A549 (cell line): ENCODE measurements at regions not wholly inside any gene's neighbourhood (a gene's known extent, or its start where the extent isn't known, plus 50 kb on each side); places are given as distances from the start of the nearest gene placed in this dataset.
A peak's percentile ranks its signal among the peaks of the same experiment; 100 is the strongest.

ENCODE experiments used
- ATAC-seq, 2 experiments: fragments of 200-7000 bp in 1 of 2; fragments of >200 bp in 1 of 2; cut with Nextera tagmentation in 1 of 2; cut with Tn5 transposase in 1 of 2; 3 replicates each; pipeline versions ENCODE4 v1.8.0 to v1.9.1; 2018 to 2020; ENCODE audit warnings: mild to moderate bottlenecking in 1 of 2, moderate library complexity in 1 of 2
- CTCF ChIA-PET: fragments of 300-600 bp; sonication (Branson Sonifier 250); formaldehyde crosslinking; extraction: SDS; loops from one replicate; lab custom pipeline; 2021; ENCODE audit warnings: antibody characterized with exemption, inconsistent platforms; lab: Yijun Ruan, JAX
- POLR2A ChIA-PET: fragments of 350-600 bp; formaldehyde crosslinking; extraction: SDS; loops from one replicate; lab custom pipeline; 2021; ENCODE audit warnings: antibody characterized with exemption, inconsistent platforms; lab: Yijun Ruan, JAX
- DNase-seq, 2 experiments: peaks; one replicate each; pipeline versions ENCODE4 v3.0.0 to v3.0.0-alpha.2; 2011 to 2016; ENCODE audit warnings: low read depth in 1 of 2, low spot score in 1 of 2
- FAIRE-seq: peaks from 2 replicates; lab custom pipeline; 2011; peaks lifted over from hg19 to GRCh38; lab: Jason Lieb, UNC
- H3K27ac ChIP-seq, 2 experiments: fragments of >200 bp; sonication (Bioruptor Twin); formaldehyde crosslinking; 3 replicates each; pipeline ENCODE4 v1.5.1; 2016 to 2017
- H3K4me1 ChIP-seq: fragments of >200 bp; sonication (Bioruptor Twin); formaldehyde crosslinking; 3 replicates; pipeline ENCODE4 v1.6.1; 2016
- H3K4me2 ChIP-seq: fragments of >200 bp; sonication (Bioruptor Twin); formaldehyde crosslinking; 3 replicates; pipeline ENCODE4 v1.6.1; 2016
- H3K4me3 ChIP-seq: fragments of >200 bp; sonication (Bioruptor Twin); formaldehyde crosslinking; 3 replicates; pipeline ENCODE4 v1.5.1; 2016
- H3K9me3 ChIP-seq: fragments of >200 bp; sonication (Bioruptor Twin); formaldehyde crosslinking; 3 replicates; pipeline ENCODE4 v1.6.1; 2016
- BHLHE40 ChIP-seq: IDR thresholded peaks from 2 replicates; pipeline ENCODE4 v1.6.1; 2012; ENCODE audit warnings: low read depth, low read length, inconsistent platforms
- CBX2 ChIP-seq: fragments of 200-600 bp; sonication (generic); IDR thresholded peaks from 2 replicates; pipeline ENCODE4 v1.6.1; 2016; ENCODE audit warnings: low read depth, mild to moderate bottlenecking, borderline replicate concordance
- CEBPB ChIP-seq, 2 experiments: fragments of >200 bp in 1 of 2; sonication (Bioruptor Twin) in 1 of 2; formaldehyde crosslinking in 1 of 2; IDR thresholded peaks; 2 replicates each; pipeline ENCODE4 v1.6.1; 2012 to 2016
- CHD2 ChIP-seq: fragments of 150-350 bp; IDR thresholded peaks from 2 replicates; pipeline ENCODE4 v1.6.1; 2014; ENCODE audit warnings: low read length; ENCODE audit not compliant: partially characterized antibody
- CHD4 ChIP-seq: fragments of 200-600 bp; sonication (generic); IDR thresholded peaks from 2 replicates; pipeline ENCODE4 v1.6.1; 2016; ENCODE audit warnings: antibody characterized with exemption, mild to moderate bottlenecking, borderline replicate concordance
- EHF ChIP-seq: fragments of 250-450 bp; sonication (Bioruptor Pico); IDR thresholded peaks from 2 replicates; pipeline ENCODE4 v1.5.0; 2020; ENCODE audit warnings: mild to moderate bottlenecking
- EHMT2 ChIP-seq: fragments of 200-600 bp; sonication (generic); IDR thresholded peaks from 2 replicates; pipeline ENCODE4 v1.6.1; 2016; ENCODE audit warnings: antibody characterized with exemption, low read depth, mild to moderate bottlenecking, moderate library complexity
- EP300 ChIP-seq, 2 experiments: fragments of >200 bp; sonication (Bioruptor Twin); formaldehyde crosslinking; IDR thresholded peaks; 2 replicates in 1 of 2; 3 replicates in 1 of 2; pipeline ENCODE4 v1.6.1; 2016 to 2017
- FOSB ChIP-seq: fragments of 250-450 bp; sonication (Bioruptor Pico); IDR thresholded peaks from 2 replicates; pipeline ENCODE4 v1.5.0; 2020; ENCODE audit warnings: mild to moderate bottlenecking, moderate library complexity
- FOSL2 ChIP-seq, 2 experiments: fragments of 450-650 bp in 1 of 2; fragments of >200 bp in 1 of 2; sonication (Bioruptor Twin) in 1 of 2; formaldehyde crosslinking; IDR thresholded peaks; 2 replicates each; pipeline versions ENCODE4 v1.5.0 to v1.6.1; 2016 to 2020; ENCODE audit warnings: mild to moderate bottlenecking in 1 of 2, moderate library complexity in 1 of 2
- JUN ChIP-seq, 2 experiments: fragments of >200 bp; sonication (Bioruptor Twin); formaldehyde crosslinking; IDR thresholded peaks; 2 replicates in 1 of 2; 3 replicates in 1 of 2; pipeline ENCODE4 v1.6.1; 2016 to 2017
- JUNB ChIP-seq: fragments of >200 bp; sonication (Bioruptor Twin); formaldehyde crosslinking; IDR thresholded peaks from 2 replicates; pipeline ENCODE4 v1.6.1; 2016
- MYC ChIP-seq: IDR thresholded peaks from 2 replicates; pipeline ENCODE4 v1.6.1; 2012; ENCODE audit warnings: mild to moderate bottlenecking, inconsistent platforms, low read length, improper control_type of control experiment, borderline replicate concordance
- NFE2L2 ChIP-seq: fragments of 150-350 bp; conservative IDR thresholded peaks from 2 replicates; pipeline ENCODE4 v1.6.1; 2014; ENCODE audit warnings: low read length
- PHF8 ChIP-seq: fragments of 200-600 bp; sonication (generic); IDR thresholded peaks from 2 replicates; pipeline ENCODE4 v1.6.1; 2016; ENCODE audit warnings: low read depth, mild to moderate bottlenecking, antibody characterized with exemption, moderate library complexity, borderline replicate concordance
- POLR2AphosphoS2 ChIP-seq: conservative IDR thresholded peaks from 2 replicates; pipeline ENCODE4 v1.6.1; 2012; ENCODE audit warnings: low read length, improper control_type of control experiment, inconsistent platforms
- RAD21 ChIP-seq, 2 experiments: fragments of >200 bp in 1 of 2; sonication (Bioruptor Twin) in 1 of 2; formaldehyde crosslinking in 1 of 2; IDR thresholded peaks in 1 of 2; conservative IDR thresholded peaks in 1 of 2; 2 replicates in 1 of 2; 3 replicates in 1 of 2; pipeline ENCODE4 v1.6.1; 2012 to 2018; ENCODE audit warnings: inconsistent platforms in 1 of 2
- RCOR1 ChIP-seq: fragments of 150-350 bp; IDR thresholded peaks from 2 replicates; pipeline ENCODE4 v1.6.1; 2014; ENCODE audit warnings: antibody characterized with exemption, low read length, low read depth
- RNF2 ChIP-seq: fragments of 200-600 bp; sonication (generic); IDR thresholded peaks from 2 replicates; pipeline ENCODE4 v1.6.1; 2016; ENCODE audit warnings: low read depth, mild to moderate bottlenecking, antibody characterized with exemption, moderate library complexity, borderline replicate concordance
- SMC3 ChIP-seq: fragments of >200 bp; sonication (Bioruptor Twin); formaldehyde crosslinking; IDR thresholded peaks from 3 replicates; pipeline ENCODE4 v1.6.1; 2018; ENCODE audit warnings: inconsistent platforms
- ZFP36 ChIP-seq: fragments of 450-650 bp; IDR thresholded peaks from 2 replicates; pipeline ENCODE4 v1.6.1; 2014; ENCODE audit warnings: borderline replicate concordance; ENCODE audit not compliant: partially characterized antibody
- WGBS: methylation state at CpG from one replicate; pipeline ENCODE4 v1.1.6; 2017; ENCODE audit errors: missing lambda C conversion rate; 5-methylcytosine and 5-hydroxymethylcytosine counted together
- TF ChIP-seq, protein P1 (sequence below): fragments of >200 bp; sonication (Bioruptor Twin); formaldehyde crosslinking; IDR thresholded peaks from 3 replicates; pipeline ENCODE4 v1.5.1; 2016
- TF ChIP-seq, protein P2 (sequence below): fragments of >200 bp; sonication (Bioruptor Twin); formaldehyde crosslinking; IDR thresholded peaks from 2 replicates; pipeline ENCODE4 v1.6.1; 2016
- TF ChIP-seq, protein P3 (sequence below): fragments of 250-450 bp; sonication (Bioruptor Pico); IDR thresholded peaks from 2 replicates; pipeline ENCODE4 v1.5.0; 2021; ENCODE audit warnings: mild to moderate bottlenecking, moderate library complexity, borderline replicate concordance

DNA sequence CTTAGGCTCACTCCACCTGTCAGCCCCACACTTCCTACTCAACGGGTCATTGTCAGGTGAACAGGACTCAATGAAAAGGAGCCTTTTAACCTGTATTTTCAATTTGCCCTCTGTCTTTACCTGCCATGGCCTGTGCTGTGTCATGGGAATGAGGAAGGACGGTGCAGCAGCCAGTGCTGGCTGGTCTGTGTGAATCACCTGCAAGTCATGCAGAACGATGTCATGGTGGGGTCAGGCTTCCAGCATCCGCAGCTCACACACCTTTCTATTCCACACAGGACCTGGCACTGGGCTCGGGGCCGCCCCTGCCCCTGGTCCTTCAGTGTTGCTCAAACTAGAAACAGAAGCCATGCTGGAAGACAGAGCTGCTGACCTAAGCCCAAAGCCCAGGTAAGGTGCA lies 188.7 kb upstream of the GMDS start:
- FAIRE-seq = no peak
- WGBS = 40% methylated on average over 2 of the region's 6 CpGs
- Histone ChIP-seq H3K9me3 (no peaks in the 10 kb centered on the region), H3K4me3 (no peak overlapping the region), H3K4me2 (no peak overlapping the region), H3K4me1 (peaks cover 15% of the 10 kb centered on the region), H3K27ac (no peak overlapping the region)
- ChIA-PET POLR2A (interaction anchor here (0.6 kb wide), 1 partner anchor 824 kb away, joined by 4 read pairs; no protein-coding TSS in a partner anchor), CTCF (interaction anchor here (0.6 to 3.4 kb wide), 2 partner anchors 14 to 225 kb away, joined by 3 to 15 read pairs; no protein-coding TSS in a partner anchor)
- DNase-seq = no peak
- ATAC-seq = no peak
- TF ChIP-seq, protein P1, sequence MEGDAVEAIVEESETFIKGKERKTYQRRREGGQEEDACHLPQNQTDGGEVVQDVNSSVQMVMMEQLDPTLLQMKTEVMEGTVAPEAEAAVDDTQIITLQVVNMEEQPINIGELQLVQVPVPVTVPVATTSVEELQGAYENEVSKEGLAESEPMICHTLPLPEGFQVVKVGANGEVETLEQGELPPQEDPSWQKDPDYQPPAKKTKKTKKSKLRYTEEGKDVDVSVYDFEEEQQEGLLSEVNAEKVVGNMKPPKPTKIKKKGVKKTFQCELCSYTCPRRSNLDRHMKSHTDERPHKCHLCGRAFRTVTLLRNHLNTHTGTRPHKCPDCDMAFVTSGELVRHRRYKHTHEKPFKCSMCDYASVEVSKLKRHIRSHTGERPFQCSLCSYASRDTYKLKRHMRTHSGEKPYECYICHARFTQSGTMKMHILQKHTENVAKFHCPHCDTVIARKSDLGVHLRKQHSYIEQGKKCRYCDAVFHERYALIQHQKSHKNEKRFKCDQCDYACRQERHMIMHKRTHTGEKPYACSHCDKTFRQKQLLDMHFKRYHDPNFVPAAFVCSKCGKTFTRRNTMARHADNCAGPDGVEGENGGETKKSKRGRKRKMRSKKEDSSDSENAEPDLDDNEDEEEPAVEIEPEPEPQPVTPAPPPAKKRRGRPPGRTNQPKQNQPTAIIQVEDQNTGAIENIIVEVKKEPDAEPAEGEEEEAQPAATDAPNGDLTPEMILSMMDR = no peak
- TF ChIP-seq EHMT2 (no peak), MYC (no peak), RAD21 (conservative IDR thresholded peaks at IDR 0.05 in 1 of 2, IDR thresholded peaks at IDR 0.05 in 1 of 2) (no peak), CHD2 (no peak), BHLHE40 (no peak), ZFP36 (no peak), CEBPB (IDR thresholded peaks at IDR 0.05) (no peak), JUN (IDR thresholded peaks at IDR 0.05) (no peak), POLR2AphosphoS2 (no peak)
- TF ChIP-seq, protein P2, sequence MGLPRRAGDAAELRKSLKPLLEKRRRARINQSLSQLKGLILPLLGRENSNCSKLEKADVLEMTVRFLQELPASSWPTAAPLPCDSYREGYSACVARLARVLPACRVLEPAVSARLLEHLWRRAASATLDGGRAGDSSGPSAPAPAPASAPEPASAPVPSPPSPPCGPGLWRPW = no peak
- TF ChIP-seq, all 56 proteins: peak for 0

DNA sequence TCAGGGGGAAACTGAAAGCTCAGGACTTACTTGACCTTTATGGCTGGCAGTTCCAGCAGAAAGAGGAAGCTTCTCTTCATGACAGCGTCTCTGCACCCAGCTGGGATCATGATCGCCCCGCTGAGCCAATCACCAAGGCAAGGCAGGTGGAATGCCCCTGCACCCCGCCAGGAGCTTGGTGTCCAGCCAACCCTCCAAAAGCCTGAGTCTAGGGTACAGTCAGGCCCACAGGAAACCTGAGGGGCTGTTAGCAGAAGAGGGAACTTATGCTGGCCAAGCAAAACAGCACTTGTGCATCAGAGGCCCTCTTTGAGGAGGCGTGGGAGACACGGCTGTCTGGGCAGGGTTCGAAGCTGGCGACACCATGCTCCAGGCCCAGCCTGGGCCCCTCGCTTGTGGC lies 188.3 kb upstream of the GMDS start:
- peaks cover 15% of the 10 kb centered on the region for H3K4me1 ChIP-seq
- WGBS = 80% methylated on average over 1 of the region's 9 CpGs
- no peaks in the 10 kb centered on the region for H3K9me3 ChIP-seq
- ATAC-seq (no peak), FAIRE-seq (no peak), DNase-seq (no peak)
- H3K4me2 ChIP-seq = no peak overlapping the region
- TF ChIP-seq, protein P3, sequence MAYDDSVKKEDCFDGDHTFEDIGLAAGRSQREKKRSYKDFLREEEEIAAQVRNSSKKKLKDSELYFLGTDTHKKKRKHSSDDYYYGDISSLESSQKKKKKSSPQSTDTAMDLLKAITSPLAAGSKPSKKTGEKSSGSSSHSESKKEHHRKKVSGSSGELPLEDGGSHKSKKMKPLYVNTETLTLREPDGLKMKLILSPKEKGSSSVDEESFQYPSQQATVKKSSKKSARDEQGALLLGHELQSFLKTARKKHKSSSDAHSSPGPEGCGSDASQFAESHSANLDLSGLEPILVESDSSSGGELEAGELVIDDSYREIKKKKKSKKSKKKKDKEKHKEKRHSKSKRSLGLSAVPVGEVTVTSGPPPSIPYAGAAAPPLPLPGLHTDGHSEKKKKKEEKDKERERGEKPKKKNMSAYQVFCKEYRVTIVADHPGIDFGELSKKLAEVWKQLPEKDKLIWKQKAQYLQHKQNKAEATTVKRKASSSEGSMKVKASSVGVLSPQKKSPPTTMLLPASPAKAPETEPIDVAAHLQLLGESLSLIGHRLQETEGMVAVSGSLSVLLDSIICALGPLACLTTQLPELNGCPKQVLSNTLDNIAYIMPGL (CRISPR knock-in tag) = no peak
- TF ChIP-seq RNF2 = no peak
- POLR2A ChIA-PET = no interaction called here
- H3K27ac ChIP-seq = no peak overlapping the region
- no peak overlapping the region for H3K4me3 ChIP-seq
- CTCF ChIA-PET = interaction anchor here (3.4 kb wide), 1 partner anchor 15 kb away, joined by 15 read pairs; no protein-coding TSS in a partner anchor

DNA sequence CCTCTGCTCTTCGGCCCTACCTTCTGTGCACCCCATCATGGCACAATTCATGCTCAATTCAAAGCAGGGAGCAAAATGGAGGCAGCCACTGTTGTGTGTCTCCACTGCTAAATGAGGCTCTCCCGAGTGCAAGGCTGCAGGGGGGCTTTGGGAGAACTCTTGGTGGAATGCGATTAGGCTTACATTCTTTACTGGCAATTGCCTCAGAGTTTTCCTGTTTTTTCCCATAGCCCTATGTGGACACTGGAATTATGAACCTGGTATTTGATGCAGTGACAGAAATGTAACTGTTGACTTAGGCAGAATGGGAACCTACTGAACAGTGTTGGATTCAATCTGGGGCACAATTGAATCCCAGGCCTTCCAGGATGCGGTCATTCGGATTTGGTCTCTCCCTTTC lies 187.9 kb upstream of the GMDS start:
- CTCF ChIA-PET = interaction anchor here (3.4 kb wide), 1 partner anchor 15 kb away, joined by 15 read pairs; no protein-coding TSS in a partner anchor
- Histone ChIP-seq H3K4me3 (no peak overlapping the region), H3K4me2 (no peak overlapping the region), H3K27ac (no peak overlapping the region), H3K9me3 (no peaks in the 10 kb centered on the region), H3K4me1 (peaks cover 15% of the 10 kb centered on the region)
- WGBS = 89% methylated on average over 5 of the region's 5 CpGs
- FAIRE-seq (no peak), ATAC-seq (no peak), DNase-seq (no peak)
- POLR2A ChIA-PET = no interaction called here
- TF ChIP-seq PHF8 = no peak

DNA sequence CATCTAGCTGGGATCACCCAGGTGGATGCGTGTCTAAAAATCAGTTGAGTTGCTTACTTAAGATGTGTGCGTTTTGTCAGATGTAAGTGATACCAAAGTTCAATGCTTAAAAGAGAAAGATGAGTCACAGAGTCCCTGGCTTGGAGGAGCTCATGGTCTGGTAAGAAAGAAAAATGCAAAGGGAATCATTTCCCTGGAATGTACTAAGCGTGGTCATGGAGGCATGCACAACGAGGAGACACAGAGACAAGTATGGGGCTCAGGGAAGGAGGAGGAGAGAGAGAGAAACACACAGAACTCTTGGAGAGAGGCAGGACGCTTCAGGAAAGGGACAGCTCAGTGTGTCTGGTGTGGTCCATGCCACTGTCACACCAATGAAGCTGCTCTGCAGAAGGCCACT lies 186.9 kb upstream of the GMDS start:
- H3K27ac ChIP-seq = peak overlapping the region; percentile 13 to 63; a peak in 3 of 6 replicates
- POLR2A ChIA-PET = no interaction called here
- peak in 1 of 2 experiments; percentile 51 for DNase-seq
- TF ChIP-seq ZFP36 (no peak), SMC3 (no peak), MYC (no peak), EP300 (IDR thresholded peaks at IDR 0.05) (no peak), EHF (CRISPR knock-in tag) (no peak), FOSB (CRISPR knock-in tag) (no peak), RCOR1 (no peak), FOSL2 (IDR thresholded peaks at IDR 0.05) (no peak), FOSL2 (CRISPR knock-in tag; IDR thresholded peaks at IDR 0.05) (no peak), CBX2 (no peak), JUNB (no peak), CHD4 (no peak), NFE2L2 (no peak)
- TF ChIP-seq, protein P1 = no peak

More for the DNA sequence above, 186.9 kb upstream of the GMDS start:
- no peaks in the 10 kb centered on the region for H3K9me3 ChIP-seq
- H3K4me2 ChIP-seq = peak overlapping the region; percentile 47
- no peak overlapping the region for H3K4me3 ChIP-seq
- 23% methylated on average over 5 of the region's 5 CpGs for WGBS
- CTCF ChIA-PET = interaction anchor here (0.7 kb wide), 1 partner anchor 233 kb away, joined by 5 read pairs; no protein-coding TSS in a partner anchor
- peaks cover 15% of the 10 kb centered on the region for H3K4me1 ChIP-seq
- FAIRE-seq = no peak
- peak in 1 of 2 experiments; percentile 82; a peak in 3 of 6 replicates for ATAC-seq
